ENCODE measurements at regions not wholly inside any gene's neighbourhood (a gene's known extent, or its start where the extent isn't known, plus 50 kb on each side); places are given as distances from the start of the nearest gene placed in this dataset.
"Not testable (repeated sequence)": the region's sequence is repeated elsewhere in the genome, so short reads cannot be mapped to it uniquely, and the experiment has no call there.

- peak; percentile 42 for DNase-seq
Measured at GRCh38 chr4:77308843-77309242, 151.8 kb downstream of the CCNG2 start.

GRCh38 chr4:77309496-77309895 lies 152.5 kb downstream of the CCNG2 start:
- DNase-seq = no peak

- peak; percentile 48 for DNase-seq
Measured at GRCh38 chr4:77310931-77311330, 153.9 kb downstream of the CCNG2 start.

- DNase-seq = no peak
Measured at GRCh38 chr4:77314697-77315096, 157.7 kb downstream of the CCNG2 start.

- no peak for DNase-seq
Measured at GRCh38 chr4:77327151-77327550, 170.1 kb downstream of the CCNG2 start.

GRCh38 chr4:77332696-77333270 lies 175.8 kb downstream of the CCNG2 start:
- DNase-seq = no peak

GRCh38 chr4:77336411-77337142 lies 179.6 kb downstream of the CCNG2 start:
- no peak for DNase-seq

GRCh38 chr4:77342170-77342810 lies 185.3 kb downstream of the CCNG2 start:
- no peak for DNase-seq

GRCh38 chr4:77344001-77344400 lies 187.0 kb downstream of the CCNG2 start:
- no peak for DNase-seq

- DNase-seq = no peak
Measured at GRCh38 chr4:77344784-77345183, 187.8 kb downstream of the CCNG2 start.

- DNase-seq = no peak
Measured at GRCh38 chr4:77347351-77347966, 190.5 kb downstream of the CCNG2 start.

GRCh38 chr4:77348815-77349214 lies 191.8 kb downstream of the CCNG2 start:
- no peak for DNase-seq

- DNase-seq = no peak
Measured at GRCh38 chr4:77349364-77349763, 192.4 kb downstream of the CCNG2 start.

- peak; percentile 38 for DNase-seq
Measured at GRCh38 chr4:77349796-77350195, 192.8 kb downstream of the CCNG2 start.

GRCh38 chr4:77352192-77352591 lies 195.2 kb downstream of the CCNG2 start:
- no peak for DNase-seq

- DNase-seq = not testable (repeated sequence)
Measured at GRCh38 chr4:77353724-77354315, 196.8 kb downstream of the CCNG2 start.

GRCh38 chr4:77354550-77354949 lies 197.5 kb downstream of the CCNG2 start:
- no peak for DNase-seq

- no peak for DNase-seq
Measured at GRCh38 chr4:77355731-77356130, 198.7 kb downstream of the CCNG2 start.

GRCh38 chr4:77358315-77358928 lies 201.4 kb downstream of the CCNG2 start:
- DNase-seq = peak; percentile 27

- DNase-seq = no peak
Measured at GRCh38 chr4:77360451-77360850, 203.4 kb downstream of the CCNG2 start.

GRCh38 chr4:77366876-77367275 lies 209.9 kb downstream of the CCNG2 start:
- not testable (repeated sequence) for DNase-seq

GRCh38 chr4:77367638-77368037 lies 210.6 kb downstream of the CCNG2 start:
- no peak for DNase-seq

GRCh38 chr4:77372375-77372774 lies 215.4 kb downstream of the CCNG2 start:
- DNase-seq = no peak
